ENCODE measurements at regions not wholly inside any gene's neighbourhood (a gene's known extent, or its start where the extent isn't known, plus 50 kb on each side); places are given as distances from the start of the nearest gene placed in this dataset.

GRCh38 chr18:30415903-30416302, 626.6 kb downstream of the DSC3 start:
- in situ Hi-C loops (cut with HindIII; ENCODE audit: low pct_unique_long_range_greater_than_20kb, low sequenced_read_pairs) (no loop called here), intact Hi-C loops (cut with micrococcal nuclease; ENCODE audit: unreplicated experiment) (no loop called here)
- no peaks in the 10 kb centered on the region for H3K36me3 ChIP-seq (ENCODE audit: control insufficient read depth, insufficient read depth, low read length)
- no peaks in the 10 kb centered on the region for H3K9me3 ChIP-seq (ENCODE audit: control insufficient read depth, insufficient read depth, low read depth, low read length)
- TF ChIP-seq SIN3A (IDR thresholded peaks at IDR 0.05; ENCODE audit: borderline replicate concordance, insufficient read depth, low read depth, low read length): no peak
- TF ChIP-seq TCF7L2 (IDR thresholded peaks at IDR 0.05; ENCODE audit: low read depth, low read length): no peak
- no peak for TF ChIP-seq POLR2AphosphoS5 (IDR thresholded peaks at IDR 0.05; ENCODE audit: low read depth, low read length)
- no peak for TF ChIP-seq REST (IDR thresholded peaks at IDR 0.05; ENCODE audit: insufficient read depth in 1 of 2, low read depth in 2 of 2, low read length in 1 of 2)
- no peak for TF ChIP-seq CTCF (IDR thresholded peaks at IDR 0.05)
- H3K4me3 ChIP-seq (ENCODE audit: low read depth in 2 of 2, low read length in 2 of 2): no peak overlapping the region
- H3K27ac ChIP-seq (ENCODE audit: low read length): no peak overlapping the region
- BruUV-seq (replicated peaks): no TSS peak
- no peaks in the 10 kb centered on the region for H3K4me1 ChIP-seq (ENCODE audit: control insufficient read depth, insufficient read depth, low read length)
- DNase-seq (ENCODE audit: low read depth, low spot score) (no peak), ATAC-seq (no peak)
- H3K27me3 ChIP-seq (ENCODE audit: control insufficient read depth, insufficient read depth, low read length): no peaks in the 10 kb centered on the region
- POLR2A ChIA-PET: no interaction called here
- CTCF ChIA-PET: no interaction called here

GRCh38 chr18:30409120-30409519, 633.4 kb downstream of the DSC3 start:
- Histone ChIP-seq H3K36me3 (ENCODE audit: control insufficient read depth, insufficient read depth, low read length) (no peaks in the 10 kb centered on the region), H3K27ac (ENCODE audit: low read length) (no peak overlapping the region), H3K4me3 (ENCODE audit: low read depth in 2 of 2, low read length in 2 of 2) (no peak overlapping the region), H3K27me3 (ENCODE audit: control insufficient read depth, insufficient read depth, low read length) (no peaks in the 10 kb centered on the region), H3K4me1 (ENCODE audit: control insufficient read depth, insufficient read depth, low read length) (no peaks in the 10 kb centered on the region), H3K9me3 (ENCODE audit: control insufficient read depth, insufficient read depth, low read depth, low read length) (no peaks in the 10 kb centered on the region)
- DNase-seq (ENCODE audit: low read depth, low spot score) (no peak), ATAC-seq (no peak)
- intact Hi-C loops (cut with micrococcal nuclease; ENCODE audit: unreplicated experiment): no loop called here
- TF ChIP-seq REST (IDR thresholded peaks at IDR 0.05; ENCODE audit: insufficient read depth in 1 of 2, low read depth in 2 of 2, low read length in 1 of 2) (no peak), POLR2AphosphoS5 (IDR thresholded peaks at IDR 0.05; ENCODE audit: low read depth, low read length) (no peak), SIN3A (IDR thresholded peaks at IDR 0.05; ENCODE audit: borderline replicate concordance, insufficient read depth, low read depth, low read length) (no peak), CTCF (IDR thresholded peaks at IDR 0.05) (no peak), TCF7L2 (IDR thresholded peaks at IDR 0.05; ENCODE audit: low read depth, low read length) (no peak)
- BruUV-seq (replicated peaks): no TSS peak
- in situ Hi-C loops (cut with HindIII; ENCODE audit: low pct_unique_long_range_greater_than_20kb, low sequenced_read_pairs): no loop called here
- ChIA-PET CTCF (no interaction called here), POLR2A (no interaction called here)

All from Panc1 (cell line).